ENCODE measurements at regions not wholly inside any gene's neighbourhood (a gene's known extent, or its start where the extent isn't known, plus 50 kb on each side); places are given as distances from the start of the nearest gene placed in this dataset.
"Not testable (repeated sequence)": the region's sequence is repeated elsewhere in the genome, so short reads cannot be mapped to it uniquely, and the experiment has no call there.

DNA sequence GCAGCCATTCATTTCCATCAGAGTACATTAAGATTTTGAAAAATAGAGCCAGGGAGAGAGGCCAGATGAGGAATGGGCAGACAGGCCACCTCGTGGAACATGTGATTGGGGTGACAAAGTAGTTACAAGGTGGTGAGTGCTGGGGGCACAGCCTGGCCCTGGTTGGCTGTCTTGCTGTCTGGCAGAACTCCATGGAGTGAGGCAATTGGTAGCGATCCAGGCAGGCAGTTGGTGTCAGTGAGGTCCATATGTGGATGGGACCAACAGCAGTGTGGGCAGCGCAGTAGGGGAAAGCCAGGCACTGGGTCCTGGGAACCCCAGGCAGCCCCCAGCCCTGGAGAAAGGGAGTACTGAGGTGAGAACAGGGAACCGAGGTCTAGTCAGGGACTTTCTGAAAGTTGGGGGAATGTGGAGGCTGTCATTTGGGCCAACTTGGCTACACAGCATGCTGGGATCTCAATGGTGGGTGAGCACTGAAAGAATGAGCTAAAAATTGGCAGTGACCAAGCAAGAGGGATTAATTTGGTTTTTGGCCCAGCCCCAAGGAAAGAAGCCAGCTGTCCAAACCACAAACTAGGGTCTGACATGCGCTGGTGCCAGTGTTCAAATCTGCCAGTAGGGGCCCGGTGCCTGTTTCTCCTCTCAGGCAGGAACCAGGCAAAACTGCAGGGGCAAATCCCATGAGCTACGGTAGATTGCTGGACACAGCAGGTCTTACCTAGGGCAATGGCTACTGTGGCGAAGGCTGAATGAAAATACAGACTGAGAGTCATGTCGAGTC is 61.4 kb upstream of the E2F3 start:
- DNase-seq (ENCODE audit: low spot score), result no peak

DNA sequence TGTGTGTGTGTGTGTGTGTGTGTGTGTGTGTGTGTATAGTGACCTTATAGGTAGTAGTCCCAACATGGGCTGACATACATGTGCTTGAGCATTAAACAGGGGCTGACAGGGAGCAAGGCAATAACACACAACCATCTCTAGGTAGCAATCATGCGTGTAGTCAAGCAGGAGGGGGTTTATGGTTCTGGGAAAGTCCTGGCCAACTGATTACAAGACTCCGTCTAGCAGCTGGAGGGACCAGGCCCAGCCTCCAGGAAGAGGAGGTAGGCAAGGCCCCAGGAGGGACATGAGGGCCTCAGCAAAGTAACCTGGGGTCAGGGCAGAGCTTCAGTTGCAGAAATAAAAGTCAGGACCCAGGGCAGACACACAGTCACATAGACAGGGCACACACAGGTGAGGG is 60.6 kb upstream of the E2F3 start:
- DNase-seq (ENCODE audit: low spot score), result no peak

DNA sequence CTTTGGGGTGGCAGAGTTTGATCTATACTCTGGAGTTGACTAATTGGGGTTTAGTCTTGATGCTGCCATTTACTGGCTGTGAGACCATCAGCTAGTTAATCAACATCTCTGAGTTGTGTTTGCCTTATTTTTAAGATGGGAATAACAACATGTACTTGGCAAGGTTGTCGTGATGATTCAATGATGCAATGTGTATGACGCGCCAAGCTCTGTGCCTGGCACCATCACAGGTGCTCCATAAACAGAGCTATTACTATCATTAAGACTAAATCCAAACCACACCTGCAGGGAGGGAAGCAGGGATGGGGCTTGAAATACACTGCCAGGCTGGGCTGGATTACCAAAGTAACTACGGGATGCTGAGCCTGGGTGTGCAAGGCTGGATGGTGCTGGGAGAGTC is 60.1 kb upstream of the E2F3 start:
- no peak for DNase-seq (ENCODE audit: low spot score)

DNA sequence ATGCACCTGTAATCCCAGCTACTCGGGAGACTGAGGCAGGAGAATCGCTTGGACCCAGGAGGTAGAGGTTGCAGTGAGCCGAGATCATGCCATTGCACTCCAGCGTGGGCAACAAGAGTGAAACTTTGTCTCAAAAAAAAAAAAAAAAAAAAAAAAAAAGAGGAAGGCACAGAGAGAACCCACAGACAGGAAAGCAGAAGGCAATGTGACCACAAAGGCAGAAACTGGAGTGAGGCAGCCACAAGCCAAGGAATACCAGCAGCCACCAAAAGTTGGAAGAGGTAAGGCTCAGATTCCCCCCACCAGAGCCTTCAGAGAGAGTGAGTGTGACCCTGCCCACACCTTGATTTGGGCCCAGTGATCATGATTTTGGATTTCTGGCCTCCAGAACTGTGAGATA is 54.7 kb upstream of the E2F3 start:
- DNase-seq (ENCODE audit: low spot score), result not testable (repeated sequence)

DNA sequence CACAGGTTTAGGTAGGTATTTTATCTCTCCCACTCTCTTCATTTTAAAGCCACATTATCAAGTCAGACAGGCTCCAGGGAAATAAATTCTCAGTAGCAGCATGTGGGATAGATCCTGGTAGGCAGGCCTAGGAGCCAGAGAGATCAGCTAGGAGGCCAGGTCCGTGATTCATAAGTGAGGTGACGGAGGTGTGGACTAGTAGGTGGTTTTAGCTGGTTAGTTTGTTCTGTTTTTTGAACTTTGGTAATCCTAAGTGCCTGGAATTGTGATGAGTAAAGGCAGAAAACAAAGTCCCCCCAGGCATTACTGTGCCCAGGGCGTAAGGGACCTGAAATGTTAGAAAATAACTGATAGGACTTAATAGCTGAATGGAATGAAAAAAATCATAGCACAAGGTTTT is 53.6 kb upstream of the E2F3 start:
- no peak for DNase-seq (ENCODE audit: low spot score)

DNA sequence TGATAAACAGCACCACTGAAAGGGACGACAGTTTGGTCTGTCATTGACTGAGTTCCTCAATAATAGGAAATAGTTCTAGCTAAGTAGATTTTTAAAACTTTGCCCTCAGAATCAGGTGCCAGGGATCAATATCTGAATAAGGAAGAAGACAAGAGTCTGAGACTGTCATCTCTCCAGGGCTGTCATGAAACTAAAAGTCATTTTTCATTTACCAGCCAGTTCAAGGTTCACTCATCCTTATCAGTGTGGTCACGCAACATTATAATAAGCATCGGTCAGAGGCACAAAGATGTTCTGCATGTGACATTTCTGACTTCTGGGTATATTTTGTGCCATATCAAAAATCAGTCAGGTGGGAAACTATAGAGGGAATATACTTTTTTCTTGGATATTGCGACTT is 52.5 kb upstream of the E2F3 start:
- no peak for DNase-seq (ENCODE audit: low spot score)

DNA sequence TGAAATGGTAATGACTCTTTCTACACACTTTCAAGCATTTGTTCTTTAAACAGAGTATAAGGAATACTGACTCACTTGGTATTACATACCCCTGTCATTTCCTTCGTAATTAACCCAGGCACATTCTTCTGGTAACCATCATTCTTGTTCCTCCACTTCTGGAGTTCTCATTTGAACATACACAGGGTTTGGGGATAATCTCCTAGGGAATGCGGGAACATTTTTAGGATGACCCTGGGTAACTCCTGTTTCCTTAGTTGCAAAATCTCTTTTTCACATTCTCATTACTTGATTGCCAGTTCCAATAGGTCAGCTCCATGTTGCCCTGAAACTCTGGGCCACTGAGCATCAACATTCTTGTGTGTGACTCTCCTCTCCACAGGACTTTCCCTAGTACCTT is 51.5 kb upstream of the E2F3 start:
- no peak for DNase-seq (ENCODE audit: low spot score)

DNA sequence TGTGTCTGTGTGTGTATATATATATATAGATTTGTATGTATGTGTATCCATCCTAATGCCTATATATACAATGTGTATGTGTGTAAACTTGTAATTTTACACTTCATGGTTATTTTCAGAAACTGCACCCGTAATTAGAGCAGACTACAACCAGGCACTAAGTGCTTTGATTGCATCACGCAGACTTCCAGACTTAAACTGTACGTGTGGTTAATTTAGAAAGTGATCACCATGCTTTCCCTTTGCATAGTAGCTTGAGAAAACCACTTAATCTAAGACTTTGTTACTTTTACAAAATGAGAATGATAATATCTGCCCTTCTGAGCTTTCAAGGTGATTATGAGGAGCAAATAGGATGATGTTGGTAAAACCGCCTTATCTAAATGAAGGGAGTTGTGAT is 50.1 kb upstream of the E2F3 start:
- no peak for DNase-seq (ENCODE audit: low spot score)

Data from ureter (tissue), 1 donor.